B cell (primary cell): ENCODE measurements at regions not wholly inside any gene's neighbourhood (a gene's known extent, or its start where the extent isn't known, plus 50 kb on each side); places are given as distances from the start of the nearest gene placed in this dataset.
"Not testable (repeated sequence)": the region's sequence is repeated elsewhere in the genome, so short reads cannot be mapped to it uniquely, and the experiment has no call there.

Source experiments
- ATAC-seq: fragments of 200-7000 bp; cut with Tn5 transposase; one replicate; pipeline ENCODE4 v1.10.0; 2021; ENCODE audit warnings: low read depth, mild to moderate bottlenecking, moderate number of reproducible peaks, moderate library complexity
- CTCF ChIA-PET: fragments of 350-600 bp; sonication (Branson Sonifier 250); formaldehyde crosslinking; loops from one replicate; lab custom pipeline; 2021; ENCODE audit warnings: antibody characterized with exemption, inconsistent platforms; lab: Charles Lee
- POLR2A ChIA-PET: fragments of 350-600 bp; sonication (Branson Sonifier 250); formaldehyde crosslinking; loops from one replicate; lab custom pipeline; 2021; ENCODE audit warnings: antibody characterized with exemption; lab: Charles Lee
- DNase-seq: peaks from one replicate; pipeline ENCODE4 v3.0.0; 2013
- H2AFZ ChIP-seq: 2 replicates; pipeline ENCODE4 v1.6.1; 2012; ENCODE audit warnings: mild to moderate bottlenecking, low read depth, low read length; ENCODE audit not compliant: insufficient read depth, poor library complexity, severe bottlenecking
- H3K27ac ChIP-seq, 2 donors: 1 replicate in 1 of 2; 2 replicates in 1 of 2; pipeline ENCODE4 v1.5.1; 2012 to 2013; ENCODE audit warnings: low read length in 2 of 2, mild to moderate bottlenecking in 2 of 2, moderate library complexity in 1 of 2
- H3K27me3 ChIP-seq, 4 experiments: fragments of 200-600 bp in 1 of 4; sonication (generic) in 1 of 4; replicated peaks in 1 of 4; 1 replicate in 2 of 4; 2 replicates in 2 of 4; pipeline versions ENCODE4 v1.6.1 to v1.7.0; 2013 to 2016; ENCODE audit warnings: low read length in 3 of 4, mild to moderate bottlenecking in 2 of 4, mixed read lengths in 1 of 4, moderate library complexity in 1 of 4; ENCODE audit not compliant: insufficient read depth in 4 of 4, control insufficient read depth in 3 of 4; ENCODE audit errors: control extremely low read depth in 1 of 4
- H3K36me3 ChIP-seq, 2 experiments: replicated peaks in 1 of 2; 1 replicate in 1 of 2; 2 replicates in 1 of 2; pipeline versions ENCODE4 v1.6.1 to v1.7.1; 2013; ENCODE audit warnings: low read length in 1 of 2; ENCODE audit not compliant: insufficient read depth in 2 of 2, control insufficient read depth in 1 of 2; ENCODE audit errors: control extremely low read depth in 1 of 2, extremely low read depth in 1 of 2
- H3K4me1 ChIP-seq, 2 donors: fragments of 200-600 bp in 1 of 2; sonication (generic) in 1 of 2; 1 replicate in 1 of 2; 2 replicates in 1 of 2; pipeline versions ENCODE4 v1.5.1 to v1.6.1; 2013 to 2017; ENCODE audit warnings: low read length in 2 of 2; ENCODE audit not compliant: control insufficient read depth in 2 of 2, insufficient read depth in 2 of 2
- H3K4me2 ChIP-seq: replicated peaks from 2 replicates; pipeline ENCODE3; 2012; ENCODE audit warnings: mild to moderate bottlenecking, low read depth, low read length; ENCODE audit not compliant: poor library complexity, severe bottlenecking
- H3K4me3 ChIP-seq, 5 experiments: fragments of 200-600 bp in 1 of 5; sonication (generic) in 1 of 5; 1 replicate in 3 of 5; 2 replicates in 2 of 5; pipeline versions ENCODE4 v1.5.1 to v1.7.0; 2011 to 2016; ENCODE audit warnings: low read length in 4 of 5, mild to moderate bottlenecking in 4 of 5, low read depth in 2 of 5, control low read depth in 1 of 5, moderate library complexity in 1 of 5; ENCODE audit not compliant: insufficient read depth in 1 of 5; ENCODE audit errors: control extremely low read depth in 1 of 5, extremely low read depth in 1 of 5
- H3K79me2 ChIP-seq: fragments of 200-600 bp; sonication (generic); one replicate; pipeline ENCODE4 v1.6.0; 2016; ENCODE audit warnings: low read length; ENCODE audit not compliant: control insufficient read depth, insufficient read depth
- H3K9ac ChIP-seq: fragments of 200-600 bp; sonication (generic); 2 replicates; pipeline ENCODE4 v1.6.1; 2017; ENCODE audit warnings: mild to moderate bottlenecking, low read length, moderate library complexity
- H3K9me3 ChIP-seq, 3 donors: one replicate each; pipeline versions ENCODE4 v1.6.1 to v1.7.1; 2013; ENCODE audit warnings: low read length in 2 of 3; ENCODE audit not compliant: control insufficient read depth in 2 of 3, insufficient read depth in 1 of 3; ENCODE audit errors: control extremely low read depth in 1 of 3
- H4K20me1 ChIP-seq: 2 replicates; pipeline ENCODE4 v1.6.0; 2012; ENCODE audit warnings: mild to moderate bottlenecking, low read length; ENCODE audit not compliant: insufficient read depth, control insufficient read depth, poor library complexity, severe bottlenecking
- H3K27ac Mint-ChIP-seq: one replicate; pipeline ENCODE4 v1.8.0; 2021; ENCODE audit warnings: mixed read lengths
- H3K27me3 Mint-ChIP-seq: one replicate; pipeline ENCODE4 v1.8.0; 2021; ENCODE audit warnings: mixed read lengths
- H3K4me1 Mint-ChIP-seq: one replicate; pipeline ENCODE4 v1.8.0; 2021; ENCODE audit warnings: mixed read lengths
- H3K4me3 Mint-ChIP-seq: one replicate; pipeline ENCODE4 v1.8.0; 2021; ENCODE audit warnings: mixed read lengths
- H3K9me3 Mint-ChIP-seq: one replicate; pipeline ENCODE4 v1.8.0; 2022; ENCODE audit warnings: mixed read lengths; ENCODE audit not compliant: insufficient read depth
- EZH2 ChIP-seq: IDR thresholded peaks from 2 replicates; pipeline ENCODE4 v1.6.1; 2012; ENCODE audit warnings: borderline replicate concordance, low read depth, mild to moderate bottlenecking, moderate library complexity, low read length; ENCODE audit not compliant: insufficient read depth, poor library complexity, severe bottlenecking
- whole genome bisulfite sequencing: methylation state at CpG from one replicate; pipeline ENCODE4 v1.1.5; 2013; ENCODE audit warnings: missing lambda C conversion rate; ENCODE audit not compliant: insufficient coverage; 5-methylcytosine and 5-hydroxymethylcytosine counted together
- intact Hi-C: fragments of 100-400 bp; cut with micrococcal nuclease; formaldehyde crosslinking; loops from one replicate; pipeline ENCODE4 v1.10.0; 2022
- TF ChIP-seq, protein P1 (sequence below): fragments of 200-600 bp; IDR thresholded peaks from one replicate; pipeline ENCODE4 v1.8.0; 2022; ENCODE audit warnings: antibody characterized with exemption, mild to moderate bottlenecking

DNA sequence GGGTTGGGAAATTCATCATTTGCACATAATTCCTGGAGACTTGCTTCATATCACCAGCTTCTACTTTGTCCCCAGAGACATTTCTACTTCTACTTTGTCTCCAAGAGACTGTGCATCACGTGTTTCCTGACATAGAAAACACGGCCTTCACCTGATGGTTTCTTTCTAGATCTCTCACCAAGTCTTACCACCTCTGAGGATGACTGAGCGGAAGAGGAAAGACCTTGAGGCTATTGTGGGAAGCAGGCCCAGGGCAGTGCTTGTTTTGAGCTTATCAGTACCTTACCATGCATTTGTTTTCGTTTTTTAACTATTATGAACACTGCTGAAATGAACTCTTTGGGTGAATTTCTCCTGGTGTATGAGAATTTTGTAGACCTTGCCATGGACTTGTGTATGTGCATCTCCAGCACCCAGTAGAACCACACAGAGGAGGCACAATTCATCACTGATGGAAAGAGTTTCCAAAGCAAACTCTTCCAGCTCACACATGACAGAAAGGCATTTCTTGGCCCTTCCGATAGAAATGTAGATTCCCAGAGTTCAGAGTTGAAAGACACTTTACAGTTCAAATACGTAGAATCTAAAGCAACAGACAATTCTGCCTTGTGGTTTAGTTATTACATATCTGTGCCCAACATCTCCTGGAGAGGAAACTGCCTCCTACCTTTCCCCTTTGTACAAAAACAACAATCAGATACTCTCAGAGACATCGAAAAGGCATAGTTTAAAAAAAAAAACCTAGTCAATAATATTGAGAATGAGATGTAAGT lies 434.7 kb downstream of the FUT8 start:
- H3K9ac ChIP-seq: peak overlapping the region; percentile 12
- peaks cover 11% of the 10 kb centered on the region in 2 donors for H3K4me1 ChIP-seq
- H4K20me1 ChIP-seq: no peaks in the 10 kb centered on the region
- peak; percentile 58 for ATAC-seq
- H3K9me3 ChIP-seq: no peaks in the 10 kb centered on the region
- WGBS: 0% methylated on average over 1 of the region's 7 CpGs
- no peak overlapping the region for H3K4me3 ChIP-seq
- peaks cover 6% of the 10 kb centered on the region for H3K27me3 Mint-ChIP-seq
- H3K4me2 ChIP-seq: peak overlapping the region; percentile 42
- peaks cover 16% of the 10 kb centered on the region for H3K4me1 Mint-ChIP-seq
- ChIA-PET CTCF (interaction anchor here (2.2 kb wide), 1 partner anchor 23 kb away, joined by 8 read pairs; no protein-coding TSS in a partner anchor), POLR2A (interaction anchor here (0.6 kb wide), 1 partner anchor 334 kb away, joined by 6 read pairs; no protein-coding TSS in a partner anchor)
- no peaks in the 10 kb centered on the region for H3K79me2 ChIP-seq
- H3K9me3 Mint-ChIP-seq: peaks cover 2% of the 10 kb centered on the region
- H3K36me3 ChIP-seq: no peaks in the 10 kb centered on the region
- TF ChIP-seq EZH2: no peak
- TF ChIP-seq, protein P1, sequence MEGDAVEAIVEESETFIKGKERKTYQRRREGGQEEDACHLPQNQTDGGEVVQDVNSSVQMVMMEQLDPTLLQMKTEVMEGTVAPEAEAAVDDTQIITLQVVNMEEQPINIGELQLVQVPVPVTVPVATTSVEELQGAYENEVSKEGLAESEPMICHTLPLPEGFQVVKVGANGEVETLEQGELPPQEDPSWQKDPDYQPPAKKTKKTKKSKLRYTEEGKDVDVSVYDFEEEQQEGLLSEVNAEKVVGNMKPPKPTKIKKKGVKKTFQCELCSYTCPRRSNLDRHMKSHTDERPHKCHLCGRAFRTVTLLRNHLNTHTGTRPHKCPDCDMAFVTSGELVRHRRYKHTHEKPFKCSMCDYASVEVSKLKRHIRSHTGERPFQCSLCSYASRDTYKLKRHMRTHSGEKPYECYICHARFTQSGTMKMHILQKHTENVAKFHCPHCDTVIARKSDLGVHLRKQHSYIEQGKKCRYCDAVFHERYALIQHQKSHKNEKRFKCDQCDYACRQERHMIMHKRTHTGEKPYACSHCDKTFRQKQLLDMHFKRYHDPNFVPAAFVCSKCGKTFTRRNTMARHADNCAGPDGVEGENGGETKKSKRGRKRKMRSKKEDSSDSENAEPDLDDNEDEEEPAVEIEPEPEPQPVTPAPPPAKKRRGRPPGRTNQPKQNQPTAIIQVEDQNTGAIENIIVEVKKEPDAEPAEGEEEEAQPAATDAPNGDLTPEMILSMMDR: no peak
- peak overlapping the region; percentile 1 to 60 for H3K27ac ChIP-seq
- peak; percentile 32 for DNase-seq
- H3K27me3 ChIP-seq: peaks cover 0 to 8% (median under 1%) of the 10 kb centered on the region in 4 experiments
- peak overlapping the region; percentile 66 for H3K27ac Mint-ChIP-seq
- H3K4me3 Mint-ChIP-seq: peak overlapping the region; percentile 1
- intact Hi-C loops: no loop called here
- H2AFZ ChIP-seq: peak overlapping the region; percentile 67

DNA sequence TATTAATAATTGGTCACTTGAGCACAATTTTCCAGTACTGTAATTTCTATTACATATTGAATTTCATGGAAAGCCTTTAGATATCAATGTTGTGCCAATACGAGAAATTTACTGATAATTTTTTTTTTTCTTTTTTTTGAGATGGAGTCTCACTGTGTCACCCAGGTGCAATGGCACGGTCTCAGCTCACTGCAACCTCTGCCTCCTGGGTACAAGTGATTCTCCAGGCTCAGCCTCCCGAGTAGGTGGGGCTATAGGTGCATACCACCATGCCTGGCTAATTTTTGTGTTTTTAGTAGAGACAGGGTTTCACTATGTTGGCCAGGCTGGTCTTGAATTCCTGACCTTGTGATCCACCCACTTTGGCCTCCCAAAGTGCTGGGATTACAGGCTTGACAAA lies 435.4 kb downstream of the FUT8 start:
- DNase-seq, H3K4me3 Mint-ChIP-seq, H3K9me3 Mint-ChIP-seq, H3K9ac ChIP-seq, H3K27ac ChIP-seq, H4K20me1 ChIP-seq, H2AFZ ChIP-seq, H3K4me2 ChIP-seq, ATAC-seq, intact Hi-C loops, H3K27ac Mint-ChIP-seq, H3K9me3 ChIP-seq, H3K4me3 ChIP-seq, H3K27me3 Mint-ChIP-seq, H3K27me3 ChIP-seq, H3K36me3 ChIP-seq, H3K79me2 ChIP-seq, CTCF ChIA-PET: not testable (repeated sequence)
- WGBS: 100% methylated on average over 2 of the region's 3 CpGs
- H3K4me1 ChIP-seq: peaks cover 11% of the 10 kb centered on the region in 2 donors
- POLR2A ChIA-PET: interaction anchor here (0.6 kb wide), 1 partner anchor 335 kb away, joined by 6 read pairs; no protein-coding TSS in a partner anchor
- peaks cover 16% of the 10 kb centered on the region for H3K4me1 Mint-ChIP-seq
